ENCODE measurements at regions not wholly inside any gene's neighbourhood (a gene's known extent, or its start where the extent isn't known, plus 50 kb on each side); places are given as distances from the start of the nearest gene placed in this dataset.

- DNase-seq = no peak
Measured at GRCh38 chr15:37793851-37794250, 140.6 kb upstream of the TMCO5A start.

- no peak for DNase-seq
Measured at GRCh38 chr15:37794947-37795346, 139.5 kb upstream of the TMCO5A start.

- DNase-seq = no peak
Measured at GRCh38 chr15:37801529-37801928, 132.9 kb upstream of the TMCO5A start.

GRCh38 chr15:37806808-37807207, 127.6 kb upstream of the TMCO5A start:
- DNase-seq = no peak

GRCh38 chr15:37810381-37810780, 124.1 kb upstream of the TMCO5A start:
- DNase-seq = no peak

GRCh38 chr15:37813306-37813705, 121.1 kb upstream of the TMCO5A start:
- no peak for DNase-seq

GRCh38 chr15:37814847-37815515, 119.5 kb upstream of the TMCO5A start:
- DNase-seq = no peak

GRCh38 chr15:37818152-37818677, 116.2 kb upstream of the TMCO5A start:
- DNase-seq = no peak

GRCh38 chr15:37819191-37819590, 115.2 kb upstream of the TMCO5A start:
- DNase-seq = no peak

- DNase-seq = no peak
Measured at GRCh38 chr15:37820380-37821128, 113.9 kb upstream of the TMCO5A start.

GRCh38 chr15:37823601-37824275, 110.7 kb upstream of the TMCO5A start:
- DNase-seq = peak in 1 of 2 experiments; percentile 21

GRCh38 chr15:37824717-37825382, 109.6 kb upstream of the TMCO5A start:
- no peak for DNase-seq

- no peak for DNase-seq
Measured at GRCh38 chr15:37837276-37837675, 97.2 kb upstream of the TMCO5A start.

GRCh38 chr15:37847776-37848175, 86.7 kb upstream of the TMCO5A start:
- DNase-seq = no peak

- DNase-seq = no peak
Measured at GRCh38 chr15:37856109-37856508, 78.3 kb upstream of the TMCO5A start.

GRCh38 chr15:37860896-37861295, 73.5 kb upstream of the TMCO5A start:
- no peak for DNase-seq

GRCh38 chr15:37865687-37866086, 68.8 kb upstream of the TMCO5A start:
- no peak for DNase-seq

GRCh38 chr15:37870711-37871110, 63.7 kb upstream of the TMCO5A start:
- DNase-seq = no peak

- DNase-seq = no peak
Measured at GRCh38 chr15:37872661-37873060, 61.8 kb upstream of the TMCO5A start.

GRCh38 chr15:37873336-37873735, 61.1 kb upstream of the TMCO5A start:
- no peak for DNase-seq

GRCh38 chr15:37876900-37877299, 57.5 kb upstream of the TMCO5A start:
- no peak for DNase-seq

GRCh38 chr15:37877851-37878741, 56.3 kb upstream of the TMCO5A start:
- no peak for DNase-seq

All from SHP77 (cell line).